ENCODE measurements at regions not wholly inside any gene's neighbourhood (a gene's known extent, or its start where the extent isn't known, plus 50 kb on each side); places are given as distances from the start of the nearest gene placed in this dataset.

DNA sequence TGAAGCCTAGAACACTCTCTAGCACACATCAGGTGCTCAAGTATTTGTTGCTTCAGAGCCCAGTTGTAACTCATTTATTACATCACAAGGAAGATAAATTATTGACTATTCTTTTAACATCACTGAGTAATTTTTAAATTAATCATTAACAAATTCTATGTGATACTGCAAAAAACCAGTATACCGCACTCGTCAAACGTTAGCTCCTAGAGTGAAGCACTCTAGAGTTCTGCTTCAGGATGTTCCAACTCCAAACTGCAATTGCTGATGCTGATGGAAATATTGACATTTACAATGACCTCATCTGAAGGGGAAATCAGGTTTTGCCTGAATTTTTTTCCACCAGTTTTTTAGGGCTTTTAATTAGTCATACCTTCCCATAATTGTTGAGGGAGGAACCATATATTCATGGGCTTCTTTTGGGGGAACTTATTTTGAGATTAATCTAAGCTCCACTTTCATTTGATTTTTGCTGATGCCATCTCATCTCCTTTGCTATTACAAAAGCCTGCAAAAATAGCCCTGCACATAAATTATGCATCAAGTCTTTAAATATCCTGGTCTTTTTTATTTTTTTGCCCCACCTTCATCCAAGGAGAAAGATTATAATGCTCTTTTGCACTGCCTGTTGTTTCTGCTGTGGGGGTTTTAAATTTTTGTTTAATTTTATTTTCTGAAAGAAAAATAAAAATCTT lies 123.0 kb upstream of the STAC start:
- no peaks in the 10 kb centered on the region for H3K4me1 Mint-ChIP-seq
- H3K36me3 Mint-ChIP-seq (ENCODE audit: low read depth) = no peaks in the 10 kb centered on the region
- no peak overlapping the region for H3K4me3 Mint-ChIP-seq
- TF ChIP-seq, protein P1, sequence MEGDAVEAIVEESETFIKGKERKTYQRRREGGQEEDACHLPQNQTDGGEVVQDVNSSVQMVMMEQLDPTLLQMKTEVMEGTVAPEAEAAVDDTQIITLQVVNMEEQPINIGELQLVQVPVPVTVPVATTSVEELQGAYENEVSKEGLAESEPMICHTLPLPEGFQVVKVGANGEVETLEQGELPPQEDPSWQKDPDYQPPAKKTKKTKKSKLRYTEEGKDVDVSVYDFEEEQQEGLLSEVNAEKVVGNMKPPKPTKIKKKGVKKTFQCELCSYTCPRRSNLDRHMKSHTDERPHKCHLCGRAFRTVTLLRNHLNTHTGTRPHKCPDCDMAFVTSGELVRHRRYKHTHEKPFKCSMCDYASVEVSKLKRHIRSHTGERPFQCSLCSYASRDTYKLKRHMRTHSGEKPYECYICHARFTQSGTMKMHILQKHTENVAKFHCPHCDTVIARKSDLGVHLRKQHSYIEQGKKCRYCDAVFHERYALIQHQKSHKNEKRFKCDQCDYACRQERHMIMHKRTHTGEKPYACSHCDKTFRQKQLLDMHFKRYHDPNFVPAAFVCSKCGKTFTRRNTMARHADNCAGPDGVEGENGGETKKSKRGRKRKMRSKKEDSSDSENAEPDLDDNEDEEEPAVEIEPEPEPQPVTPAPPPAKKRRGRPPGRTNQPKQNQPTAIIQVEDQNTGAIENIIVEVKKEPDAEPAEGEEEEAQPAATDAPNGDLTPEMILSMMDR (IDR thresholded peaks at IDR 0.05) = no peak
- H3K9me3 Mint-ChIP-seq = peaks cover 19% of the 10 kb centered on the region
- H3K27me3 Mint-ChIP-seq (ENCODE audit: low read depth, poor library complexity) = no peaks in the 10 kb centered on the region
- H3K27ac Mint-ChIP-seq = no peak overlapping the region
- no peak for DNase-seq

DNA sequence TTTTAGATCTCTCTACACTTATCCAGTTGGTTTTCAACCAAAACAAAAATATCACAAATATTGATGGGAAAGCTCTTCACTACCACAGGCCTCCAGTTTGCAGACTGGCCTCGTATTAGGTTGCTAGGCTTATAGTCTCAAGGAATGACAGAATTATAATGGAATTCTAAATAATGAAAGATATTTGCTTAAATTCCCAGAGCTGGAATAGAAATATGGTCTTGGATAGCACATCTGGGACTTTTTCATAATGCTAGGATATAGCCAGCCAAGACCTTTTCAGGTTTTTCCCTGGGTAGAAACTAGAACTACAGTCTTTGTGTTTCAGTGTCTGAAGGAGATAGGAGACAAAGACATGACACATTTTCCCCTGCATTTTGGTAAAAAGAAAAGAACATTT lies 121.9 kb upstream of the STAC start:
- H3K9me3 Mint-ChIP-seq = peaks cover 19% of the 10 kb centered on the region
- no peaks in the 10 kb centered on the region for H3K4me1 Mint-ChIP-seq
- H3K27ac Mint-ChIP-seq = no peak overlapping the region
- TF ChIP-seq, protein P1 (IDR thresholded peaks at IDR 0.05) = no peak
- H3K27me3 Mint-ChIP-seq (ENCODE audit: low read depth, poor library complexity) = no peaks in the 10 kb centered on the region
- no peak for DNase-seq
- H3K36me3 Mint-ChIP-seq (ENCODE audit: low read depth) = no peaks in the 10 kb centered on the region
- no peak overlapping the region for H3K4me3 Mint-ChIP-seq

DNA sequence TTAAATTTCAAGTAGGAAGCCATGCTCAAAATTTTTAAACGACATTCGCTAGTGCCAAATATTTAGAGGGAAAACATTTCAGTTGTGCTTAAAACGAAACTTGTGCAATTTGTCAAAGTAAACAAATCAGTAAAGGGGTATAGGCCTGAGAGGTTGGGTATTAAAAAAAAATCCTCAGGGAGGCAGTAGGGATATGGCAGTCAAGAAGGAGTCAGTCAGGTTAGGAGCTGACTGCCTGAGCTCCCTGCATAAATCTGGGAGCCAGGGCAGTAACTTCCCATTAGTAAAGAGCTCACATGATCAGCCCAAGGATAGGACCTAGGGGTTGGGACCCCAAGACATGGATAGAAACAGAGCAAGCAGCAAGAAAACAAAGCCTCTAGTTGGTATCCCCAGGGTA lies 120.7 kb upstream of the STAC start:
- no peak for DNase-seq
- H3K4me1 Mint-ChIP-seq = no peaks in the 10 kb centered on the region
- no peaks in the 10 kb centered on the region for H3K27me3 Mint-ChIP-seq (ENCODE audit: low read depth, poor library complexity)
- H3K36me3 Mint-ChIP-seq (ENCODE audit: low read depth) = no peaks in the 10 kb centered on the region
- H3K9me3 Mint-ChIP-seq = peaks cover 15% of the 10 kb centered on the region
- H3K27ac Mint-ChIP-seq = no peak overlapping the region
- TF ChIP-seq, protein P1 (IDR thresholded peaks at IDR 0.05) = no peak
- H3K4me3 Mint-ChIP-seq = no peak overlapping the region

DNA sequence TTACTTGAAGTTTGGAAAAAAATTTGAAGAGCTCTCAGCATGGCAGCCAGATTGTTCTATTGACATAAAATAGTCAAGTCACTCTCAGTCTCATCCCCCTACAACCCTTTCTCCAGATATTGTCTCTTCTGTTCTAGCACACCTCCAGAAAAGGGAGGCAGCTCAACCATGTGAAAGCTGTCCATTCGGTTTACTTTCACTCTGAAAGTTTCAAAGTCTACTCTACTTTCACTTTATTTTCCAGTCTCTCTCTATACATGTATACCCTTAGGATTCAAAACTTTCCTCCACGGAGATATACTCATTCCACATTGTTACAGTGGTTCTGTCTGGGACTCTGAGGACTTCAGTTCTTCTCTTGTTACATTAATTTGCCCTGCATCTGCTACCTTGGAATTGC lies 111.0 kb upstream of the STAC start:
- no peak overlapping the region for H3K27ac Mint-ChIP-seq
- no peaks in the 10 kb centered on the region for H3K36me3 Mint-ChIP-seq (ENCODE audit: low read depth)
- H3K4me3 Mint-ChIP-seq = no peak overlapping the region
- H3K27me3 Mint-ChIP-seq (ENCODE audit: low read depth, poor library complexity) = peaks cover 2% of the 10 kb centered on the region
- TF ChIP-seq, protein P1 (IDR thresholded peaks at IDR 0.05) = no peak
- H3K4me1 Mint-ChIP-seq = no peaks in the 10 kb centered on the region
- no peak for DNase-seq
- H3K9me3 Mint-ChIP-seq = no peaks in the 10 kb centered on the region

DNA sequence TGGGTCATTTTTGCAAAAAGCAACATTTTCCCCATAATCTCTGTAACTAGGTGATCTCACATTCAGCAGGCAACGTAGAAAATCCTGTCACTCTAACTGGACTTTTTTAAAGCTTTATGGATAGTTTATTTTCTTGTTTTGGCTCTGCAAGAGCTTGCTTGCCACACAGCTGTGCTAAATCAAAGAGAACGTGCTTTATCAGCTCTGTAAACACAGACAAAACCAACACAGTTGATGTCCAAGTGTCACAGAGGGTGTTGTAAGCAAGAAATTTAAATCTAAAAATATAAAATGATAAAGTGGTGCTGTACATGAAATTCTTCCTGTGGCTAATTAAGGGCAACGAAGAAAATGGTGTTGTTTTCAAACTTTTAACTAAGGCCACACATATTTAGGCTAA lies 97.5 kb upstream of the STAC start:
- Mint-ChIP-seq H3K27me3 (ENCODE audit: low read depth, poor library complexity) (no peaks in the 10 kb centered on the region), H3K36me3 (ENCODE audit: low read depth) (no peaks in the 10 kb centered on the region), H3K27ac (no peak overlapping the region), H3K4me3 (no peak overlapping the region), H3K9me3 (peaks cover 7% of the 10 kb centered on the region), H3K4me1 (no peaks in the 10 kb centered on the region)
- TF ChIP-seq, protein P1 (IDR thresholded peaks at IDR 0.05) = no peak
- DNase-seq = no peak

DNA sequence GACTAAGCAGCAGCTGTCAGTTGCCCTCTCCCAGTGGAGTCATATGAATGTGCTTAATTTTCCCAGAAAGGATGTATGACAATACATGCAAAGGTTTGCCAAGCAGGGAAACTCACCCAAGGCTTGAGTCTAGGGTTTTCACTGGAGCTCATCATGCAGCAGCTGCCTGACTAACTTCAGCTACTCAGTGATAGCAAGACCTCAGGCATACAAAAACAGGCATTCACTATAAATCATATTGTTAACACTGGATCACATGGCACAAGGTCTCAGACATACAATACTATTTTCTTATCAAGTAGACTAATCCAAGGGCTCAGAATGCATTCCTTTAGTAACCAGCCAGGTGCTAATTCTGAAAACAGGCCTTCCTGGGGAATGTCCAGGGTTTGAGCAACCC lies 85.0 kb upstream of the STAC start:
- no peak overlapping the region for H3K27ac Mint-ChIP-seq
- no peak for DNase-seq
- H3K4me1 Mint-ChIP-seq = no peaks in the 10 kb centered on the region
- no peaks in the 10 kb centered on the region for H3K27me3 Mint-ChIP-seq (ENCODE audit: low read depth, poor library complexity)
- no peaks in the 10 kb centered on the region for H3K36me3 Mint-ChIP-seq (ENCODE audit: low read depth)
- H3K9me3 Mint-ChIP-seq = no peaks in the 10 kb centered on the region
- H3K4me3 Mint-ChIP-seq = no peak overlapping the region
- TF ChIP-seq, protein P1 (IDR thresholded peaks at IDR 0.05) = no peak
